ENCODE measurements at regions not wholly inside any gene's neighbourhood (a gene's known extent, or its start where the extent isn't known, plus 50 kb on each side); places are given as distances from the start of the nearest gene placed in this dataset.
"Not testable (repeated sequence)": the region's sequence is repeated elsewhere in the genome, so short reads cannot be mapped to it uniquely, and the experiment has no call there.

- DNase-seq (ENCODE audit: low spot score) = no peak
Measured at GRCh38 chr19:29154163-29154562, 58.8 kb downstream of the UQCRFS1 start.

GRCh38 chr19:29145756-29146155 lies 67.2 kb downstream of the UQCRFS1 start:
- DNase-seq (ENCODE audit: low spot score) = no peak

DNA sequence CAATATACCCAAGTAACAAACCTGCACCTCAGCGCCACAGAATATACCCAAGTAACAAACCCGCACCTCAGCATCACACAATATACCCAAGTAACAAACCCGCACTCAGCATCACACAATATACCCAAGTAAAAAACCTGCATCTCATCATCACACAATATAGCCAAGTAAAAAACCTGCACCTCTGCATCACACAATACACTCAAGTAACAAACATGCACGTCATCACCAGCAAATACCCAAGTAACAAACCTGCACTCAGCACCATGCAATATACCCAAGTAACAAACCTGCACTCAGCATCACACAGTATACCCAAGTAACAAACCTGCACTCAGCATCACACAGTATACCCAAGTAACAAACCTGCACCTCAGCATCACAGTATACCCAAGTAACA lies 69.8 kb downstream of the UQCRFS1 start:
- DNase-seq (ENCODE audit: low spot score) = no peak

- DNase-seq (ENCODE audit: low spot score) = no peak
Measured at GRCh38 chr19:29139227-29139626, 73.7 kb downstream of the UQCRFS1 start.

DNA sequence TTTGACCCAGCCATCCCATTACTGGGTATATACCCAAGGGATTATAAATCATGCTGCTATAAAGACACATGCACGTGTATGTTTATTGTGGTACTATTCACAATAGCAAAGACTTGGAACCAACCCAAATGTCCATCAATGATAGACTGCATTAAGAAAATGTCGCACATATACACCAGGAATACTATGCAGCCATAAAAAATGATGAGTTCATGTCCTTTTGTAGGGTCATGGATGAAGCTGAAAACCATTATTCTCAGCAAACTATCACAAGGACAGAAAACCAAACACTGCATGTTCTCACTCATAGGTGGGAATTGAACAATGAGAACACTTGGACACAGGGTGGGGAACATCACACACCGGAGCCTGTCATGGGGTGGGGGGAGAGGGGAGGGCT lies 74.7 kb downstream of the UQCRFS1 start:
- DNase-seq (ENCODE audit: low spot score) = not testable (repeated sequence)

DNA sequence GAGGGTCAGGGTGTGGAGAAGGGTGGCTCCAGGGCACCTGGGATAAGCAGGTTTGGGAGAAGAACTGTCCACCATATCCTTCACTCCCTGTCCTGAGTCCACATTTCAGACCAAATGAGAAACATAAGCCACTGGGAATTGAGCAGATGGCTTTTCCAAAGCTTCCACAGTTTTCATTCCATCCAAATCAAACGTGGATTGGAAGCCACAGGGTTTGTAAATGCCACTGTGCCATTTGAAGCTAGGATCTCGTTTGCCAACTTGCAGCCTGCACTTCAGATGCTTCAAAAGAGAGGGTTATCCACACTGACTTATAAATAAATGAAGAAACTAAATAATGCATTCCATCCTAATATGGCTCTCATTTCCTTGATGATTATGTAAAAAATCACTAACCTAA lies 81.5 kb downstream of the UQCRFS1 start:
- no peak for DNase-seq (ENCODE audit: low spot score)

DNA sequence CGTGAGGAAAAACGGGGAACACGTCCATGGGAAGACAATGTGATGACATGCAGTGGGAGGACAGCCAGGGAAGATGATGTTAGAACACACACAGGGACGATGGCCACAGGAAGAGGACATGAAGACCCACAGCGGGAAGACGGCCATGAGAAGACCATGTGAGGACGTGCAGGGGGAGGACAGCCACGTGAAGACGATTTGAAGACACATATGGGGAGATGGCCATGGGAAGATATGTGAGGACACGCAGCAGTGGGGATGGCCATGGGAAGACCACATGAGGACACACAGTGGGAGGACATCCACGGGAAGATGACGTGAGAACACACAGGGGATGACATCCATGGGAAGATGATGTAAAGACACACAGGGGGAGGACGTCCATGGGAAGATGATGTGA lies 83.8 kb downstream of the UQCRFS1 start:
- DNase-seq (ENCODE audit: low spot score) = no peak

GRCh38 chr19:29128203-29128602 lies 84.7 kb downstream of the UQCRFS1 start:
- DNase-seq (ENCODE audit: low spot score) = no peak

DNA sequence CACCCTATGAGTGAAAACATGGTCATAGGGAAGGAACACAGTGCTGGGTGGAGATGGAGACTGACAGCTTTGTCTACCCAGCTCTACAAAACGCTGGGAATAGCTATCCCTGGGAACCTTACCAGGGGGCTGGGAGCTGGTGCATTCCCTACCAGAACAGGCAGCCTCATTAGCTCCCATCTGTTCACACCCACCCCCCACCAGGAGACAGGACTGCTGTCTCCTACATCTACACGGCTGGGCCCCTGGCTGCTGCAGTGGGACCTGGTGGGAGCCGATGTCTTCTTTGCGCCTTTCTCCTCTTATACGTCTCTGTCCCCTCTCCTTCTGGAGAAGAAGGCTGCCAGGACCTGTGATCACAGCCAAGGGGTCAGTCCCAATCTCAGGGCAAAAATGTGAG lies 90.8 kb downstream of the UQCRFS1 start:
- DNase-seq (ENCODE audit: low spot score) = no peak

DNA sequence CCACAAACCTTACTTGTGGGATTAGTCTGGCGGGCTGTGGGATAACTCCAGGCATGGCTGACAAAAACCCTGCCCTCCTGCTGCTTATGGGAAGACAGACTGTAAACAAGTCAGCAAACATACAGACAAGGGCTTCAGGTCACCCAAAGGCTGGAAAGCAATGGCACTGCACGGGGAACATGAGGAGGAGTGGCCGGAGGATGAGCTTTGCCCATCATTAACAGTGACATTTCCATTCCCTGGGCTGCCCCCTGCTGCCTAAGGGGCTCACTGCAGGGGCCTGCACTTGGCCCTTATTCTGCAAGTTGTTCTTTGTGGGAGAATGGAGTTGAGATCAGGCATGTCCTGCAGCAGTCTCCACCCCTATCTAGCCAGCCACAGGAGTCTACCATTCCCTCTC lies 91.3 kb downstream of the UQCRFS1 start:
- DNase-seq (ENCODE audit: low spot score) = no peak

- DNase-seq (ENCODE audit: low spot score) = no peak
Measured at GRCh38 chr19:29120466-29120865, 92.5 kb downstream of the UQCRFS1 start.

GRCh38 chr19:29119590-29119989 lies 93.4 kb downstream of the UQCRFS1 start:
- DNase-seq (ENCODE audit: low spot score) = no peak

DNA sequence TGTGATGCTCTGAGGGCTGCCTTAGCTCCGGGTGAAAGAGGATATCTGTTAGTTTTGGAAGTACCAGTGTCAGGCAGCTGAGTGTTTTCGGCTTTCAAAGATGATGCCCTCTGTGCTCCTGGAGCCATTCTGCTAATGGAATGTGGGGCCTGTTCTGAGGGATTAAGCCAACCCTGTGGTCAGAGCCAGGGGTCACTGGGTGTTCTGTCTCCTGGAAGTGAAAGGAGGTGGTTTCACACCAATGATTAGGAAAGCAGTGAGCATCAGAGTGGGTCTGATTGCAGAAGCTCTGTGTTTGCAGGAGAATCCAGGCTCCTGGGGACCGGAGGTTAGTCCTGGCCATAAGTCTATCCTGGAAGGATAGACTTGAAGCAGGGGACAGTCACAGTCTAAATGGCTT lies 94.6 kb downstream of the UQCRFS1 start:
- DNase-seq (ENCODE audit: low spot score) = no peak

DNA sequence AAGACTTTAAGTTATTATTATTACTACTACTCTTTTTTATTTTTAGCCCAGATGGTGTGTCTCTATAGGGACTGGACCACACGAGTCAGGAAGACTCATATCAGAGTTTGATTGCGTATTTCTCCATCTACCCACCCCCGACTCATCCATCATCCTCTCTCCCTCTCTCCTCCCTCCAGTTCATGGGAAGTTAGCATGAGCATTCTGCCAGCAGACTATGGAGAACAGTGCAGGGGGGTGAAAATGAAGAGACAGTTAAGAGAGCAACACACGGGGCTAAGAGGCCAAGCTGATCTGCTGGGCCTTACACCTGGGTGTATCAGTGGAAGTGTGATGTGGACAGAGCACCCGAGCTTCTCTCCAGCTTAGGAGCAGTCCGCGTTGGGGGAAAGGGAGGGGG lies 95.0 kb downstream of the UQCRFS1 start:
- DNase-seq (ENCODE audit: low spot score) = no peak

DNA sequence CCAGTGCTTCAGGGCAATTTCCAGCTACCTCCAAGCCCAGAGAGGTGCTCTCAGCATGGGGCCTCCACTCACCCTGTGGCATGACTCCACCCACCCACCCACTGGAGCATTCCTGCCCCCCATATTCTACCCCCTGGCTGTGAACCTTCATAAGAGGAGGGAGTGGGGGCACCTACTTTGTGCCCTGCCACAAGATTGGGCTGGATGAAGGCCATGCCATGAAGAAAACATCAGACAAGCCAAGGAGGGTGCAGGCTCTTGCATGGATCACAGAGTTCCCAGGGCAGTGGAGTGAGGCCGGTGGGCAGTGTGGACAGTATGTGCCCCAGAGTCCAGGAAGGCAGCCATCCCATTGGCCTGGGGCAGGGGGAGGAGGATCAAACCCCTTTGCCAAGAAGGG lies 97.8 kb downstream of the UQCRFS1 start:
- DNase-seq (ENCODE audit: low spot score) = no peak

DNA sequence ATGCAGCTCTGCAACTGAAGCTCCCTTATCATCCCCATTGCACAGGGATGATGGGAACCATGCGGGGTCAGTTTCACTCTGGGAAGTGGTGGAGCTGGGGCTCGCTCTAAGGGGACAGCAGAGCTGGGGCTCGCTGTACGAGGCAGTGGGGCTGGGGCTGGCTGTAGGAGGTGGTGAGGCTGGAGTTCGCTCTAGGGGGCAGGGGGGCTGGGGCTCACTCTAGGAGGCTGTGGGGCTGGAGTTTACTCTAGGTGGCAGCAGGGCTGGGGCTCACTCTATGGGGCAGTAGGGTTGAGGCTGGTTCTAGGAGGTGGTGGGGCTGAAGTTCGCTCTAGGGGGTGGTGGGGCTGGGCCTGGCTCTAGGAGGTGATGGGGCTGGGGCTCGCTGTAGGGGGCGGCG lies 99.1 kb downstream of the UQCRFS1 start:
- no peak for DNase-seq (ENCODE audit: low spot score)

- DNase-seq (ENCODE audit: low spot score) = no peak
Measured at GRCh38 chr19:29111576-29111975, 101.4 kb downstream of the UQCRFS1 start.

GRCh38 chr19:29107831-29108230 lies 105.1 kb downstream of the UQCRFS1 start:
- DNase-seq (ENCODE audit: low spot score) = no peak

GRCh38 chr19:29106346-29106885 lies 106.5 kb downstream of the UQCRFS1 start:
- DNase-seq (ENCODE audit: low spot score) = no peak

GRCh38 chr19:29105629-29106292 lies 107.2 kb downstream of the UQCRFS1 start:
- no peak for DNase-seq (ENCODE audit: low spot score)

- DNase-seq (ENCODE audit: low spot score) = no peak
Measured at GRCh38 chr19:29104605-29105241, 108.2 kb downstream of the UQCRFS1 start.

- no peak for DNase-seq (ENCODE audit: low spot score)
Measured at GRCh38 chr19:29098863-29099481, 114.0 kb downstream of the UQCRFS1 start.

- DNase-seq (ENCODE audit: low spot score) = no peak
Measured at GRCh38 chr19:29098091-29098490, 114.9 kb downstream of the UQCRFS1 start.
